ENCODE measurements at regions not wholly inside any gene's neighbourhood (a gene's known extent, or its start where the extent isn't known, plus 50 kb on each side); places are given as distances from the start of the nearest gene placed in this dataset.

GRCh38 chr4:123750044-123750443, 353.4 kb downstream of the SPRY1 start:
- no peak for TF ChIP-seq CTCF (IDR thresholded peaks at IDR 0.05; ENCODE audit: insufficient read depth, low read depth, low read length)
- no peak for TF ChIP-seq EZH2 (IDR thresholded peaks at IDR 0.05; ENCODE audit: insufficient read depth, low read length)
